Sigmoid colon (tissue), 4 donors: ENCODE measurements at regions not wholly inside any gene's neighbourhood (a gene's known extent, or its start where the extent isn't known, plus 50 kb on each side); places are given as distances from the start of the nearest gene placed in this dataset.

Experiments used
- CTCF ChIP-seq, 4 experiments: fragments of 450-650 bp in 3 of 4; fragments of 200-600 bp in 1 of 4; IDR thresholded peaks; one replicate each; pipeline ENCODE4 v1.5.1; 2016 to 2019; ENCODE audit warnings: antibody characterized with exemption in 4 of 4, mild to moderate bottlenecking in 3 of 4, moderate library complexity in 2 of 4
- POLR2A ChIP-seq, 2 donors: fragments of 450-650 bp; IDR thresholded peaks; one replicate each; pipeline ENCODE4 v1.6.1; 2016; ENCODE audit warnings: antibody characterized with exemption in 2 of 2, mild to moderate bottlenecking in 2 of 2, moderate library complexity in 2 of 2
- POLR2AphosphoS5 ChIP-seq, 4 donors: sonication (generic); formaldehyde crosslinking; IDR thresholded peaks; one replicate each; pipeline ENCODE4 v1.6.1; 2017; ENCODE audit warnings: antibody characterized with exemption in 4 of 4

DNA sequence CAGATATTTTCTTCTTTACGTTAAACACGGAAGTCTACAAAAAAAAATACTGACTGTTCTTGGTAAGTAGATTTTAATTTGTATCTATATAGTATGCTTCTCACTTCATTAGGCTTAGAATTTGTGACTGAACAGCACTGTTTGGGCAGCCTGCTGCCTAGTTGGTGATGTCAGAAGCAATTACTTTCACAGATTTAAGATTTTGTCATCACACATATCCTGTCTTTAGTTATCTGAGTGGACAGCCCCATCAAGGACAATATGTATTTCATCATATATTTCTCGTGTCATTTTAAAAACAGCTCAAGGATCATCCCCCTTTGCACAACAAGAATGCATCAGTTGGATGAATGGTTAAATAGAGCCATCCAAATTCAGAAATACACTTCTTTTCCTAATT lies 338.4 kb upstream of the CITED2 start:
- TF ChIP-seq CTCF (IDR thresholded peaks at IDR 0.05) (no peak), POLR2A (IDR thresholded peaks at IDR 0.05) (no peak), POLR2AphosphoS5 (IDR thresholded peaks at IDR 0.05) (no peak)
